ENCODE measurements at regions not wholly inside any gene's neighbourhood (a gene's known extent, or its start where the extent isn't known, plus 50 kb on each side); places are given as distances from the start of the nearest gene placed in this dataset.

GRCh38 chr1:184294101-184294500 is 92.7 kb upstream of the C1orf21 start:
- TF ChIP-seq CTCF (IDR thresholded peaks at IDR 0.05) (no peak), MAFK (IDR thresholded peaks at IDR 0.05; ENCODE audit: partially characterized antibody) (no peak), BCL3 (IDR thresholded peaks at IDR 0.05) (no peak), POLR2A (IDR thresholded peaks at IDR 0.05; ENCODE audit: low read length) (no peak), RCOR1 (IDR thresholded peaks at IDR 0.05; ENCODE audit: low read depth, low read length) (no peak), JUNB (IDR thresholded peaks at IDR 0.05) (no peak), JUN (IDR thresholded peaks at IDR 0.05) (no peak), ZFP36 (IDR thresholded peaks at IDR 0.05; ENCODE audit: borderline replicate concordance, partially characterized antibody) (no peak), RAD21 (conservative IDR thresholded peaks at IDR 0.05 in 1 of 2, IDR thresholded peaks at IDR 0.05 in 1 of 2) (no peak), EP300 (IDR thresholded peaks at IDR 0.05) (no peak), MAX (IDR thresholded peaks at IDR 0.05) (no peak), CEBPB (IDR thresholded peaks at IDR 0.05) (no peak), RNF2 (IDR thresholded peaks at IDR 0.05; ENCODE audit: borderline replicate concordance, low read depth) (no peak), TP53 (CRISPR knock-in tag; IDR thresholded peaks at IDR 0.05) (no peak)

Measured in A549 (cell line).